H7 (cell line): ENCODE measurements at regions not wholly inside any gene's neighbourhood (a gene's known extent, or its start where the extent isn't known, plus 50 kb on each side); places are given as distances from the start of the nearest gene placed in this dataset.
"Not testable (repeated sequence)": the region's sequence is repeated elsewhere in the genome, so short reads cannot be mapped to it uniquely, and the experiment has no call there.

Source experiments
- DNase-seq: peaks from one replicate; pipeline ENCODE4 v3.0.0; 2012
- H3K27me3 ChIP-seq: 2 replicates; pipeline ENCODE4 v1.6.0; 2011; ENCODE audit warnings: mild to moderate bottlenecking, low read length; ENCODE audit not compliant: control insufficient read depth, insufficient read depth
- H3K36me3 ChIP-seq: replicated peaks from 2 replicates; pipeline ENCODE4 v1.5.1; 2011; ENCODE audit warnings: low read length; ENCODE audit not compliant: control insufficient read depth, insufficient read depth
- H3K4me3 ChIP-seq: 2 replicates; pipeline ENCODE4 v1.5.1; 2011; ENCODE audit warnings: low read depth, mild to moderate bottlenecking, control low read depth, low read length, moderate library complexity; ENCODE audit not compliant: insufficient read depth

GRCh38 chr5:135776457-135776856 lies 58.0 kb upstream of the SLC25A48 start:
- H3K27me3 ChIP-seq, result peaks cover 2% of the 10 kb centered on the region; the same call in 1 of the 2 replicates
- H3K4me3 ChIP-seq, result no peak overlapping the region
- no peaks in the 10 kb centered on the region for H3K36me3 ChIP-seq
- DNase-seq, result no peak

- no peak for DNase-seq
These were observed 72.7 kb upstream of the SLC25A48 start for GRCh38 chr5:135761746-135762145.

DNA sequence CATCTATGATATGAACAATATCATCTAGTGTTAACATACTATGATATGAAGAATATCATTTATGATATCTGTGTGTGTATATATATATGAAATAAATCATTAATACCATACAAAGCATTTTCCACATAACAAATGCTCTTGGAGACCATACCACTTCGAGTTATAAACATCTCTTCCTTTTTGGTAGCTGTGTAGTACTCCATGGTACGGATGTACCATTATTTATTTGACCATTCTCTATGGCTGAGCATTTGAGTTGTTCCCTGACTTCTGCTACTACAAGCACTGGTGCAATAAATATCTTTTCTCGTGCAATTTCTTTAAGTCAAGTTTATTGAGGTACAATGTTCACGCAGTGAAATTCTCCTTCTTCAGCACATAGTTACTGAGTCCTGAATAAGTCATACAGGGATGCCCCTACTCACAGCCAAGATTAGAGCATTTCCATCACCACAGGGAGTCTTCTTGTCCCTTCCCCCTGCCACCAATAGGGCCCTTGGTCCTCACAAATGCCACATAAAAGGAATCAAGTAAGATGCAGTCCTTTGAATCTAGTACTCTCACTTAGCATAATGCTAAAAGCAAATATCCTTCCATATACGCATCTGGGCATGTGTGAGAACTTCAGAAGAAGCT lies 75.2 kb upstream of the SLC25A48 start:
- Histone ChIP-seq H3K27me3 (no peaks in the 10 kb centered on the region; the same call in none of the 2 replicates), H3K36me3 (no peaks in the 10 kb centered on the region)
- DNase-seq, result no peak

More at GRCh38 chr5:135761746-135762145, 72.7 kb upstream of the SLC25A48 start:
- H3K27me3 ChIP-seq, result no peaks in the 10 kb centered on the region; the same call in none of the 2 replicates
- H3K36me3 ChIP-seq, result no peaks in the 10 kb centered on the region
- H3K4me3 ChIP-seq, result no peak overlapping the region

GRCh38 chr5:135753990-135754389 lies 80.5 kb upstream of the SLC25A48 start:
- Histone ChIP-seq H3K36me3 (no peaks in the 10 kb centered on the region), H3K4me3 (no peak overlapping the region), H3K27me3 (no peaks in the 10 kb centered on the region; the same call in 1 of the 2 replicates)
- DNase-seq, result no peak

More for the DNA sequence above, 75.2 kb upstream of the SLC25A48 start:
- no peak overlapping the region for H3K4me3 ChIP-seq

DNA sequence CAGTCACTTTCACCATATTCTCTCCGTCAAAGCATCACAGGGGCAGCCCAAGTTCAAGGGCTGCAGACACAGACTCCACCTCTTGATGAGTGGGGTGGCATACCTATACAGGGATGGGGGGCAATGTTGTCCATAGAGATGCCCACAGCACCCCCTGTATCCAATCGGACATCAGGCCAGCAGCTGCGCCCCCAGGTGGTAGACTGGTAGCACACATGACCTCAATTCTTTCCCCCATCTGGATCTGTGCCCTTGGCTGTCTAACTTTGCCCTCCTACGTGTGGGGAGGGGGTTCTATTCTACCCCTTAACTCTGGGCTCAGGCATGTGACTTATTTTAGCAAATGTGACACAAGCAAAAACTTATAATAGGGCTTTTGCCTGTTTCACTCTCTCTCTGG lies 84.0 kb upstream of the SLC25A48 start:
- no peaks in the 10 kb centered on the region for H3K27me3 ChIP-seq
- H3K4me3 ChIP-seq, result no peak overlapping the region
- peak; percentile 43 for DNase-seq
- H3K36me3 ChIP-seq, result no peaks in the 10 kb centered on the region

DNA sequence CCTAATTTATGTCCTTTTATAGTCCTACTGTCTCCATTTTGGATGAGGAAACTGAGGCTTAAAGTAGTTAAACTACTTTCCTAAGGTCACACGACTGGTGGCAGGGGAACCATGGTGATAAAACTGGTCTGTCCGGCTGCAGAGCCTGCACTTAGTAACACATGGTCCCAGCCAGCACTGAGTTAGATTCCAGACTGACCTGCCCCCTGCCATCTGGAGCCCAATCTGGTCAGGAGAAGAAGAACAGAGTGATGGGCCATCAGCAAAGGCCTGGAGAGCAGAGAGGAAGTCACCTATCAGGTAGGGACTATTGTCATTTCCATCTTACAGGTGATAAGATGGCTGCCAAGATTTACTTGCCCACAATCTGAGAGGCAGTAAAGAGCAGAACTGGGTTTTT lies 86.6 kb upstream of the SLC25A48 start:
- no peak overlapping the region for H3K4me3 ChIP-seq
- no peaks in the 10 kb centered on the region for H3K36me3 ChIP-seq
- no peaks in the 10 kb centered on the region for H3K27me3 ChIP-seq
- DNase-seq, result no peak

DNA sequence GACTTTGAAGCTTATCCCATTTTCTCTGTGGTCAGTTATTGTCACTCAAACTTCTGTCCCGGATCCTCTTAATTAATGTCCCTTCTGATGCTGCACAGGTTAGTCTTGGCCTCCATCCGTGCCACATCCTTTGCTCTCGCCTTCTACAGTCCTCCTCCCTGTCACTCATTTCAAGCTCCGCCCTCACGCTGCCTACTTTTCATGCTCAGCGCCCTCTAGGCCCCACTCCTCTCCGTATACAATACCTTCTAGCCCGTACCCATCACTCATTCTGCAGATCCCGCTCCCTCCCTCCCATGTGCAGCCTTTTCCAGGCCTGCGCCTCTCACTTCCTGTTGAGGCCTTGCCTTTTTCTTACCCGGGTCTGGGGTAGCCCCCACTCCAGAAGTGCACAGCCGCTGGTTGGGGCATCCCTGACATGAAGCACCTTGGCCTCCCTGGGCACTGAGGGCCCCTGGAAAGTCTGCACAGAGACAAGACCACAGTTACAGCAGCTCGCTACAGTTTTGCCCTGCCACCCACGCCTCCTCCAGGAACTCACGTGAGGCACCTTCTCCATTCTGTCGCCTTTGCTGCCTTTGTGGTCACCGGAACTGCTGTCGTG lies 88.5 kb upstream of the SLC25A48 start:
- H3K27me3 ChIP-seq, result no peaks in the 10 kb centered on the region
- H3K36me3 ChIP-seq, result no peaks in the 10 kb centered on the region
- H3K4me3 ChIP-seq, result no peak overlapping the region
- DNase-seq, result peak; percentile 27

DNA sequence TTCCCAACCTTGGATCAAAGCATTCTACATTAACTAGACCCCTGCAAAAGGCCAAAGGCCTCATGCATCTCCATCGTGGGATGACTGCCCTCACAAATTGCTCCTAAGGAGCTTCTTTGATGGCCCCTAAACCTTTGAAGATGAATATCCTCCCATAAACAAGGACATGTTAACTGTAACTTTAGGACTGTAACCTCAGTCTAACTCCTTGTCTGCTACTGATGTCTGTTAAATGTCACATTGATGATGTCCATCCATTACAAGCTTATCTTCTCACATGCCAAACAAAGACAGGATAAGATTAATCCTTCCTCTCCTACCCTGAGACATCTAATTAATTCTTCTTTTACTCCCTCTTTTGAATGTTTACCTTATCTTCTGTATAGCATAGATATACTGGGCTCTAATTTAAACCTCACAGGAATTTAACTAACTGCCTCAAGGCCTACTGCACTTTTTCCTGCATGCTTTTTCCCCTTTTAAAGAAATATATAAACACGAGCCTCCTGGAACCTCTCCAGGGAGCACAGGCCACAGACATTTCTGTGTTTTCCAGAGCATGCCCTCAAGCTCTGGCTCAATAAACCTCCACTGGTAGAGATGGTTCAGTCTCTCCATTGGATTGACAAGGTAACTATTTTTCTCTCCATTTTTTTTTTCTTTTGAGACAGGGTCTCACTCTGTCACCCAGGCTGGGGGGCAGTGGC lies 90.6 kb upstream of the SLC25A48 start:
- Histone ChIP-seq H3K27me3 (no peaks in the 10 kb centered on the region), H3K4me3 (no peak overlapping the region), H3K36me3 (no peaks in the 10 kb centered on the region)
- no peak for DNase-seq

DNA sequence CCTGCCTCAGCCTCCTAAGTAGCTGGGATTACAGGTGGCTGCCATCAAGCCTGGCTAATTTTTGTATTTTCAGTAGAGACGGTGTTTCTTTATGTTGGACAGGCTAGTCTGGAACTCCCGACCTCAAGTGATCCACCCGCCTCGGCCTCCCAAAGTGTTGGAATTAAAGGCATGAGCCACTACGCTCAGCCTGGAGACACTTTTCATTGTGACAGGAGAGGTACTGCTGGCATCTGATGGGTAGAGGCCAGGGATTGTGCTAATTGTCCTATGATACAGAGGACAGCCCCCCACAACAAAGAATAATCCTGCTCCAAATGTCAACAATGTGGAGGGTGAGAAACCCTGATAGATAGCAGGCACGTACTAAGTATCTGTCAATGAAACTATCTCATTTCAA lies 91.3 kb upstream of the SLC25A48 start:
- Histone ChIP-seq H3K36me3 (no peaks in the 10 kb centered on the region), H3K4me3 (no peak overlapping the region), H3K27me3 (no peaks in the 10 kb centered on the region)
- DNase-seq, result no peak

GRCh38 chr5:135742240-135742639 lies 92.2 kb upstream of the SLC25A48 start:
- not testable (repeated sequence) for H3K36me3 ChIP-seq, H3K27me3 ChIP-seq, H3K4me3 ChIP-seq, DNase-seq

GRCh38 chr5:135741040-135741439 lies 93.4 kb upstream of the SLC25A48 start:
- DNase-seq, result no peak
- no peaks in the 10 kb centered on the region for H3K27me3 ChIP-seq
- H3K36me3 ChIP-seq, result no peaks in the 10 kb centered on the region
- no peak overlapping the region for H3K4me3 ChIP-seq

- DNase-seq, result no peak
These were observed 94.0 kb upstream of the SLC25A48 start for GRCh38 chr5:135740475-135740874.

DNA sequence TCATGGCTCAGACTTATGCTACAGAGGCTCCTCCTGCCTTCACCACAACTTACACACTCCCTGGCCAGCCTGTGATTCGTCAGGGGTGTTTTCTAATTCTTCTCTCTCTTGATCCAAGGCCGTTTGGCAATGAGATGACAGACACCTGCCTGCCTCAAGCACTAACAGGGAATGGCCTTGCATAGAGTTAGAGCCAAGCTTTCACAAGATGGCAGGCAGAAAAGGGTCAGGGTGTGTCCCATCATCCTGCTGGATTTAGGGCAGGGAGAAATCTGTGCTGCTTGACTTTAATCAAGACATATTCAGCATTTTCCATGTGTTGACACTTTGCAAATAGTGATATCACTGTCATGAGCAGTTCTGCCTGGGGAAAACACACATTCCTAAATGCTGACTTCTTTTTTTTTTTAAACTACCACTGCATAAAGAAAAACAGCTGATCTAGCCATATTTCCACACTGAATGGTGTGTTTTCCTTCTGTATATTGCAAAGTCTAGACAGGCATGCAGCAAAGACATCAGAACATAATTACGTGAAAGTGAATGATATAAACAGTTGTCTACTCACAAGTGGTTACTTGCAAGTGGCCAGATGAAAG lies 95.0 kb upstream of the SLC25A48 start:
- no peaks in the 10 kb centered on the region for H3K36me3 ChIP-seq
- DNase-seq, result no peak
- H3K27me3 ChIP-seq, result no peaks in the 10 kb centered on the region
- no peak overlapping the region for H3K4me3 ChIP-seq

More at GRCh38 chr5:135740475-135740874, 94.0 kb upstream of the SLC25A48 start:
- no peak overlapping the region for H3K4me3 ChIP-seq
- no peaks in the 10 kb centered on the region for H3K27me3 ChIP-seq
- H3K36me3 ChIP-seq, result no peaks in the 10 kb centered on the region

- no peak for DNase-seq
- Histone ChIP-seq H3K4me3 (no peak overlapping the region), H3K36me3 (no peaks in the 10 kb centered on the region), H3K27me3 (no peaks in the 10 kb centered on the region)
These were observed 95.9 kb upstream of the SLC25A48 start for GRCh38 chr5:135738564-135738875.
